Stimulated activated CD4-positive, alpha-beta T cell treated with anti-CD3 and anti-CD28 coated beads, Interleukin-12 subunit alpha, Interleukin-12 subunit beta, amount 100 ng/mL, for 24 hours (primary cell): ENCODE measurements at regions not wholly inside any gene's neighbourhood (a gene's known extent, or its start where the extent isn't known, plus 50 kb on each side); places are given as distances from the start of the nearest gene placed in this dataset.

Source experiments
- DNase-seq, 2 experiments: peaks; one replicate each; pipeline ENCODE4 v3.0.0-alpha.2; 2020; ENCODE audit warnings: low read depth in 2 of 2

- DNase-seq: no peak
These were observed 445.4 kb upstream of the GOT2 start for GRCh38 chr16:59179446-59180082.

GRCh38 chr16:59173408-59173831 lies 439.3 kb upstream of the GOT2 start:
- no peak for DNase-seq

GRCh38 chr16:59170099-59170712 lies 436.1 kb upstream of the GOT2 start:
- DNase-seq: no peak

GRCh38 chr16:59169168-59169567 lies 435.1 kb upstream of the GOT2 start:
- no peak for DNase-seq

GRCh38 chr16:59168461-59169114 lies 434.5 kb upstream of the GOT2 start:
- no peak for DNase-seq

GRCh38 chr16:59164461-59164860 lies 430.3 kb upstream of the GOT2 start:
- no peak for DNase-seq

- no peak for DNase-seq
These were observed 429.4 kb upstream of the GOT2 start for GRCh38 chr16:59163371-59164055.

- no peak for DNase-seq
These were observed 427.6 kb upstream of the GOT2 start for GRCh38 chr16:59161679-59162078.

GRCh38 chr16:59154295-59154694 lies 420.2 kb upstream of the GOT2 start:
- no peak for DNase-seq

- DNase-seq: no peak
These were observed 414.6 kb upstream of the GOT2 start for GRCh38 chr16:59148769-59149155.

- DNase-seq: no peak
These were observed 414.1 kb upstream of the GOT2 start for GRCh38 chr16:59148056-59148768.

GRCh38 chr16:59146140-59146539 lies 412.0 kb upstream of the GOT2 start:
- DNase-seq: no peak

- DNase-seq: no peak
These were observed 410.7 kb upstream of the GOT2 start for GRCh38 chr16:59144841-59145240.

GRCh38 chr16:59144326-59144725 lies 410.2 kb upstream of the GOT2 start:
- DNase-seq: no peak

- DNase-seq: no peak
These were observed 392.4 kb upstream of the GOT2 start for GRCh38 chr16:59126486-59126885.

- DNase-seq: no peak
These were observed 389.9 kb upstream of the GOT2 start for GRCh38 chr16:59124056-59124455.

- DNase-seq: no peak
These were observed 389.4 kb upstream of the GOT2 start for GRCh38 chr16:59123479-59123878.

- DNase-seq: no peak
These were observed 388.1 kb upstream of the GOT2 start for GRCh38 chr16:59122262-59122537.

- DNase-seq: no peak
These were observed 387.5 kb upstream of the GOT2 start for GRCh38 chr16:59121411-59122261.

GRCh38 chr16:59116744-59117143 lies 382.6 kb upstream of the GOT2 start:
- no peak for DNase-seq

- no peak for DNase-seq
These were observed 380.7 kb upstream of the GOT2 start for GRCh38 chr16:59114790-59115189.
